Type B pancreatic cell (in vitro differentiated cells): ENCODE measurements at regions not wholly inside any gene's neighbourhood (a gene's known extent, or its start where the extent isn't known, plus 50 kb on each side); places are given as distances from the start of the nearest gene placed in this dataset.

Source experiments
- DNase-seq: peaks from one replicate; pipeline ENCODE4 v3.0.0; 2021; ENCODE audit warnings: mixed read lengths; ENCODE audit not compliant: unreplicated experiment; ENCODE audit errors: extremely low spot score
- H3K27ac Mint-ChIP-seq: 2 replicates; pipeline ENCODE4 v1.8.0; 2021; ENCODE audit warnings: mild to moderate bottlenecking, mixed read lengths
- H3K27me3 Mint-ChIP-seq: 2 replicates; pipeline ENCODE4 v1.8.0; 2021; ENCODE audit warnings: mixed read lengths
- H3K36me3 Mint-ChIP-seq: 2 replicates; pipeline ENCODE4 v1.8.0; 2021; ENCODE audit warnings: mixed read lengths
- H3K4me1 Mint-ChIP-seq: one replicate; pipeline ENCODE4 v1.8.0; 2021; ENCODE audit warnings: mixed read lengths; ENCODE audit not compliant: unreplicated experiment
- H3K4me3 Mint-ChIP-seq: 2 replicates; pipeline ENCODE4 v1.8.0; 2021; ENCODE audit warnings: mild to moderate bottlenecking, mixed read lengths
- H3K9me3 Mint-ChIP-seq: 2 replicates; pipeline ENCODE4 v1.8.0; 2021; ENCODE audit warnings: mixed read lengths
- CTCF ChIP-seq: fragments of 200-600 bp; sonication (generic); conservative IDR thresholded peaks from 2 replicates; pipeline ENCODE4 v1.5.0; 2021; ENCODE audit warnings: antibody characterized with exemption, mild to moderate bottlenecking

GRCh38 chr5:123244458-123244857 lies 155.4 kb downstream of the PRDM6 start:
- no peak overlapping the region for H3K4me3 Mint-ChIP-seq
- H3K4me1 Mint-ChIP-seq: no peaks in the 10 kb centered on the region
- TF ChIP-seq CTCF: no peak
- H3K9me3 Mint-ChIP-seq: no peaks in the 10 kb centered on the region
- DNase-seq: no peak
- H3K27ac Mint-ChIP-seq: no peak overlapping the region
- no peaks in the 10 kb centered on the region for H3K27me3 Mint-ChIP-seq
- H3K36me3 Mint-ChIP-seq: no peaks in the 10 kb centered on the region
